GM19099 (cell line): ENCODE measurements at regions not wholly inside any gene's neighbourhood (a gene's known extent, or its start where the extent isn't known, plus 50 kb on each side); places are given as distances from the start of the nearest gene placed in this dataset.

Experiments
- POLR2A ChIP-seq: IDR thresholded peaks from 3 replicates; pipeline ENCODE4 v1.6.1; 2011; ENCODE audit warnings: low read depth; ENCODE audit not compliant: insufficient read length; ENCODE audit errors: extremely low read depth

DNA sequence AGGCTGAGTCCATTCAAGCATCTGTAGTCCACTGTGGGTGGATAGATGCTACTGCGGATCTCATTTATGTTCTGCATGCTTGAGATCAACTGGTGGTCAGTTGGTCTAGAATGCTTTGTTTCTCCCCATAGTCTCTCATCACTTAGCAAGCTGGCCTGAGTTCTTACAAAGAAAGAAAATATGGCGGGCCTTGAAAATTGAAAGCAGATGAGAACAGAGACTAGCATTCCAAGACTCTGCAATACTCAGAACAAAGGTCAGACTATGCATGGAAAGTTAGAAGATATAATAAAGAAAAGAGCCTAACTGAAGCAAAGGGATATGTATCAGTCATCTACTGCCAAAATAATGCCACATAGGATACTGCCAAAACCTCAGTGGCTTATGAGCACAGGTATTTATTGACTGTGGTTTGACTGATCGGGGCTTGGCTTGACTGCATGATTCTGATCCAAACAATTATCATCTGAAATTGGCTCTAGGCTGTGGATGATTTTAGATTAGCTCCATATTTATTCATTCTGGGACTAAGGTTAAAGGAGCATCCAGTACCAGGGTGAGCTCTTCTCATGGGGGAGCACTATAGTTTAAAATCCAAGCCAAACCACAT is 258.9 kb downstream of the TAF11L14 start:
- no peak for TF ChIP-seq POLR2A

GRCh38 chr5:17895288-17896033 is 261.2 kb downstream of the TAF11L14 start:
- no peak for TF ChIP-seq POLR2A

DNA sequence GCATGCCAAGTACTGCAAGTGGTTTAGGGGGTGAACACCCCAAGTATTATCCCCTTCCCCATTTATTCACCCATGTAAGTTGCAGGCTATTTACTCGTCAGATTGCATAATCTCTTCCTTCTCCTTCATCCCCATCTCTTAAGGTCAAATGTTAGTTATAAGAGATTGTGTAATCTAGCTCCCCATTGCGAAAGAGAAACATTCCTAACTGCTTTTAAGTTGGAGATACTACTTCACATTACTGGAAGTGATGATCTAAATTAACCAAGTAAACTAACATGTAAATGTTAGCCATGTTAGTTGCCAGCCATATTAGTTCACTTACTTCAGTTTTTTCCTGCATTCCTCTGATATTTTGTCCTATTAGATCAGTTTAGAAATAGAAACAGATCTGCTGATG is 262.3 kb downstream of the TAF11L14 start:
- no peak for TF ChIP-seq POLR2A

DNA sequence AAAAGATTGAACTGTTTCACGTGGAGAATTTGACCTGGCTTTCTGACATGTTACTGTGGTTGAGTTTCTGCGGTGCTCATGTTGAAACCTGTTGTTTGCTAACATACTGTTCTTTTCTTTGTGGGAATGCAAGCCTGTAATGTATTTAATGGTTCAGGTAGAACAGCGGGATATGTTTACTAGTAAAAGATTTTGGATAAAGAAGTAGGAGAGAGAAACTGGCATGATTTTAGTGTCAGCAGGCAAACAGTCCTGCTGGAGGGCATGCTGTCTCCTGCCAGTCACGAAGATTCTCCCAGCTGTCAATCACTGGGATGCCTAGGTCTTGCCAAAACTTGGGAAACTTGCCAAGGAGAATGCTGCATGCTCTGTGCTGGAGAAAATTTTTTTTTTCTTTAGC is 263.5 kb downstream of the TAF11L14 start:
- no peak for TF ChIP-seq POLR2A

- no peak for TF ChIP-seq POLR2A
Observed at GRCh38 chr5:17898766-17899165, 264.5 kb downstream of the TAF11L14 start.

DNA sequence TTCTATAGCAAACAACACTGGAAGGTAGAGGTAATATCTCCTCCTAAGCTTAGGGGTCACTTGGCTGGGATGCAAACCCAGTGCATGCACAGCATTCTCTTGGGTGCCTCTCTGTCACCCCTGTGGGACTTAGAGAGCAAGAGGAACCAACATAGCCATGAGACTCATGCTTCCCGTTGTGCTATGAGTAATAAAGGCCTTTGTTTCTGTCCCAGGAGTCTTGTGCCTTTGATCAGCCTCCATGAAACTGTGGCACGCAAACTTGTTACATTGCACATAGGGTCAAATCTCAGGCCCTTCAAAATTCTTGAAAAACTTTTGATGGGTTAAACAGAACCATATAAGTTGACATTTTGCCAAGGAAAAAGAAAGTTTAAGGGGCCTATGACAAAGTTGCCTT is 272.8 kb downstream of the TAF11L14 start:
- TF ChIP-seq POLR2A: no peak

- no peak for TF ChIP-seq POLR2A
Observed at GRCh38 chr5:17910318-17910717, 276.1 kb downstream of the TAF11L14 start.

DNA sequence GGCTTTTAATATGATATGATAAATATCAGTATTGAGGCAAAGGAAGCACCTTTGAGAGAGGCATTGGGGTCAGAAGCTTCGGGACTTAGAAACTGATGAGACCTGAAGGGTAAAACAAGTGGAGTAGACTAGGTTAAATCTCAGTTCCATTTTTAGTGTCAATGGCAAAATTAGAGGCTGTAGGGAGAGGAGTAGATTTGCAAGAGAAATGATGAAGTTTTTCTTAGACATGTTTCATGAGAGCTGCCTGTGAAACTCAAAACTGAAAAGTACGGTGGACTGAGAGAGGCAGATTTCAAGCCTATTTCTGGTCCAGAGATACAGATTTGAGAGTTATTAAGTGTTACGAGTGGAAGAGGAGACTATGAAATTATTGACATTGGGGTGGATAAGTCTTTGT is 278.5 kb downstream of the TAF11L14 start:
- no peak for TF ChIP-seq POLR2A

GRCh38 chr5:17916446-17916845 is 282.2 kb downstream of the TAF11L14 start:
- no peak for TF ChIP-seq POLR2A

GRCh38 chr5:17917465-17917864 is 283.2 kb downstream of the TAF11L14 start:
- no peak for TF ChIP-seq POLR2A

GRCh38 chr5:17918373-17919104 is 284.3 kb downstream of the TAF11L14 start:
- TF ChIP-seq POLR2A: no peak

DNA sequence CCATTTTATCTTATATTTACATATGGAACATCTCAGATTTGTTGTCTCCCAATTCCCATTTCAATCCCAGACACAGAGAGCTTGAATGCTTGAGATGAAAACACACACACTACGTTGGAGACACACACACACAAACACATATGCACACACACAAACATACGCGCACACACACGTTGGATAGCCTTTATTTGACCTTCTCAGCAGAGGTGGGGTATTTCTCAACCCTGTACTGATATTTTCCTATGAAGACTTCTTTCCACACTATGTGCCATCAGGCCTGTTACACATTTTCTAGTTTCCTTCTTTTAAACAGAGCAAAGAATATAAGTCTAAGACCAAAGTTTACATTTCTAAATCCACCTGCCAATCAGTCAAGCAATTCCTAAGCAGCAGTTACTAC is 291.0 kb downstream of the TAF11L14 start:
- TF ChIP-seq POLR2A: no peak

DNA sequence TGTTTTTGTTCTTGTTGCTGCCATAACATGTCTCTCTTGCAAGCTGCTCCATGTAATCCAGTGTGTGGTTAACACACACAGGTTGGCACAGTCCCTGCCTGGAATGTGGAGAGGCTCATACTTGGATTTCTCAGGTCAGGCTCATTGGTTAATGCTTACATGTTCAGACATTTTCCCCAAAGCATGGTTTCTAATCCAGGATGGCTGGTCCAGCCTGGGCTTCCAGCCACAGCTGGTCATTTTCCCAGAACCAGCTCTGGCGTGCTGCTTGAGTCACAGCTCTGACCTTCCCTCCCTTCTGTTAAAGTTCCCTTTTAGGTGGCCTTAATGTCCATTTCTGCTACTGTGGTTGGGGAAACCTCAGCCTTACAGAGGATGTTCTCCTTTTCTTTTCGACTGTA is 294.3 kb downstream of the TAF11L14 start:
- TF ChIP-seq POLR2A: no peak

DNA sequence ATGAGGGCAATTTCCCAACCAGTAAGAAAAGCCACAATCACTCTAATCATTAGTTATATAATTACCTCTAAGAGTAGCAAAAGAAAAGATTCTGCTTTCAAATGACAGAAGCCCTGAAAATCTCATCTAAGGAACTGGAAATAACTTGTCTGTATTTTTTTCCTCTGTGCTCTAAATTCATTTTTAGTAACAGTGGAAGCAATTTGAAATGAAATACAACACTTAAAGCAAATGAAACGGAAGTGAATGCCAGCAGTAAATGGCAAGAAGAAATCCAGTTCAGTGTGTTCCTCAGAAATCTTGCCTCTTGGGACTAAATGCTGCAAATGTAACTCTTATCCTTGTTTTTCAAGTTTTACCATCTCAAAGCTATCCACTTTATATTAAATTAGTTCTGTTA is 294.9 kb downstream of the TAF11L14 start:
- TF ChIP-seq POLR2A: no peak

GRCh38 chr5:17930346-17930745 is 296.1 kb downstream of the TAF11L14 start:
- no peak for TF ChIP-seq POLR2A

DNA sequence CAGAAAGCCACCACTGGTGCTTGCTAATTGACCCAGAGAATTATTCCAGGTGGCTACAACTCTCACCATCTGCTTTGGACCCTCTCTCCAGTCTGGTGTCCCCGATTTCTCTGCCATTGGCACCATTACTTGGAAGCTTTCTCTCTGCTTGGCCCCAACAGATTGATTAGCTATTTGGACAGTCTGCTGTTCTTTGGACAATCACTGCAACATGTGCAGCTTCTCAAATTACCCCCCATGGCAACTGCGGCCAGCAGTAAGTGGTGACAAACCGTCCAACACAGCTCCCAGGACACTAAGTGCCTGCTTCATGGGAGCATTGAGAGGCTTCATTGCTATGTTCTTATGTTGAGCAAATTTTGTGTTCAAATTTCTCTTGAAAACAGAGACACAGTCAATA is 309.8 kb downstream of the TAF11L14 start:
- TF ChIP-seq POLR2A: no peak
